ENCODE measurements at regions not wholly inside any gene's neighbourhood (a gene's known extent, or its start where the extent isn't known, plus 50 kb on each side); places are given as distances from the start of the nearest gene placed in this dataset.
"Not testable (repeated sequence)": the region's sequence is repeated elsewhere in the genome, so short reads cannot be mapped to it uniquely, and the experiment has no call there.

DNA sequence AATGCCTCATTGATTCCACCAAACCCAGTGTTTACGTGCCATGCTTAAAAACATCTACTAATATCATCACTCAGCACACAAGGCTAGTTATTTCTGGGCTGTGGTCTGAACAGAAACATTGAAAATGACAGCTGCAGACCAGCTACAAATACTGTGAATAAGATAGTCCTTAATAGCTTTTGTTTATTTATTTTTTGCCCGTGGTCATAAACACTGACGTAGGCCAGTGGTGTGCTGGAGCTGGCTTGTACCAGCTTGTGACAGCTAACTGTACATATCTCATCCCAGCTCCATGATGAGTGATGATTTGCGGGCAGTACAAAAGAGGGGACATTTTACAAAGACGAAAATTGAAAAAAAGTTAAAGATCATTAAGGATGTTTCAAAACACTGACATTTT is 1057.0 kb downstream of the EPHA7 start:
- no peak for DNase-seq

- DNase-seq: no peak
These were observed 1057.4 kb downstream of the EPHA7 start for GRCh38 chr6:92361990-92362389.

DNA sequence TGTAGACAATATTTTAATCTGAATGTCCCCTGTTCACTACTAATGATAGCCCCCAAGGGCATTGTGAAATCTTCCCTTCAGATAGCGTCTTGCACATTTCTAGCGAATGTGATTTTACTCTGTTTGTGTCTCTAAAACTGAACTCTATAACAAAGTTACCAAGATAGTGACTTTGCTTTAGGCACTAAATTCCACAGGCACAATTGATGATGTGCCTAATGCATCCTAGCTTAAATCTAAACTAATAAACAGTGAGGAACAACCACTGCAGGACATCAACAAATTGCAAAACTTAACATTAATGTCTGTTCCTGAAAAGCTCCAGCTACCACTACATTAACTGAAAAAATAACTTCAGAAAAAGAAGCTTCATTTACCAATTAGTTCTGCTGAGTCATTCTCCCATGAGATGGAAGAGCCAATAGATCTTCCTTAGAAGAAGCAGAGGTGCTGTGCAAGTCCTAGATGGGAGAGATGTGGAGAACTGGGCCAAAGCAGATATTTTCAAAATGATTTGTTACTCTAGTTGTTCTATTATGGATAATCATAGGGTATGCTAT is 1065.0 kb downstream of the EPHA7 start:
- DNase-seq: no peak

DNA sequence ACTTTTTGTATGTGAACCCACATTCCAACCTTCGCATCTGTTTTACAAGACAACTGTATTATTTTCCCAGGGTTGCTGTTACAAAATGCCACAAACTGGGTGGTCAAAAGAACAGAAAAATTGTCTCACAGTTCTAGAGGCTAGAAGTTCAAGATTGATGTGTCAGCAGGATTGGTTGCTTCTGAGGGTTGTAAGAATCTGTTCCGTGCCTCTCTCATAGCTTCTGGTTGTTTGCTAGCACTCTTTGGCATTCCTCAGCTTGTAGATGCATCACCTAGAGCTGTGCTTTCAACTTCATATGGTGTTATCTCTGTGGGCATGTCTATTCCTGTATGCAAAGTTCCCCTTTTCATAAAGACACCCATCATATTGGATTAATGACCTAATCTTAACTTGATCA is 1067.2 kb downstream of the EPHA7 start:
- no peak for DNase-seq

GRCh38 chr6:92341201-92341600 is 1078.2 kb downstream of the EPHA7 start:
- DNase-seq: no peak

- DNase-seq: no peak
These were observed 1079.3 kb downstream of the EPHA7 start for GRCh38 chr6:92339936-92340640.

GRCh38 chr6:92337571-92337970 is 1081.8 kb downstream of the EPHA7 start:
- DNase-seq: no peak

DNA sequence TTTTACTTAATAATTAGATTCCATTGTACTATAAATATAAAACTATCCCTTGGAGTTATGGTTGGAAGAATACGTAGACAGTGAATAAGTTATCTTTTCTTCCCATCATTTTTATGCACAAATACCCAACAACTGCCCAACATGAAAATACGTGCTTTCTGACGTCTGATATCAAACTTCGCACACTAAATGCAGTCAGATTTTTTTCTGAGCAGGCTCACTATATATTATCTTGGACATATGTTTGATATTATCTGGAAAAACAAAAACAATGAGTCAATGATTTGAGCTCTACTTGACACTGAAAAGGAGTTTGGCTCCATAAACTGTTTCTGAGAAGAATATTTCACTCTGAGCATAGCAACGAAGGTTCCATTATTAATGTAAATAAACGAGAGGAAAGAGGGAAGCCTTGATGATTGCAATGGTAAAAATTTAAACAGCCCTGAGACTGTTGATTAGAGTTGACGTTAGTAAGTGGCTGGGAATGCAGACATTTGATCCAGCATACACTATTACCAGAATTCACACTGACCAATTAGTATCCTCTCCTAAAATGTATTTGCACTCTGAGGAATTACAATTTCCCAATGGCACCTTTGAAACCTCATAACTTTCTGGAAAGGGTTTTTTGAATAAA is 1090.0 kb downstream of the EPHA7 start:
- DNase-seq: no peak

DNA sequence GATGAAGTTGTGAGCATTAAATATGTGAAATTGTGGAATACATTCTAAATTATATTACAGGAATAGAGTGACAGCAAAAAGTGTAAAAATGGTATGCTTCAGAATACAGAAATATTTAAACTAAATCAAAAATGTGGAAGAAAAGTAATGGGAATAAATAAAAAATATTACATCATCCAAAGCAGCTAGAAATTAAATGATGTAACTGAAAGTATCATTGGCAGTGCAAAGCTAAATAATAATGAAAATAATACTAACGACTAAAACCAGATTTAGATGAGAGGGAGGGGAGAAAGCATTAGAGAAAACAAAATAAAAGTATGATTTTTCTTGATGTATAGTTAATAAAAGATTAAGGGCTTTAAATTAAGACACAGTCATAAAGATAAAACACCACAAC is 1104.0 kb downstream of the EPHA7 start:
- DNase-seq: no peak

GRCh38 chr6:92297101-92297500 is 1122.3 kb downstream of the EPHA7 start:
- no peak for DNase-seq

DNA sequence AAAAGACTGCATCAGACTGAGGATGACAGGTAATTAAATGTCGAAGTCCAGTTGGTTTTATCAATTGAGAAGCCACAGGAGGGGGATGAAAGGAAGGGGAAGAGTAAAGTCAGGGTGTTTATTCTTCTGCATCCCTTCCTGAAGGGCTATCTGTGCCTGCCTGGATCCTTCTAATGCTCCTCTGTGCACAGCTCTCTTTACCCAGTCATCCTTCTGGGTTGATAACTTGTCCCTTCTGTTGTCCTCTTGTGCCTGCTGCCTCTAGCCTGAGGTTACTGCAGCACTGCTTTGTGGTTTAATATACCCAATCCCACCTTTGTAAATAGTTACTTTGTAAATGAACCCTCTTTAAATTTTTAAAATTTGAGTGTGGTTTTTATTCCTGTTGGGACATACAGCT is 1127.3 kb downstream of the EPHA7 start:
- no peak for DNase-seq

GRCh38 chr6:92289831-92290230 is 1129.5 kb downstream of the EPHA7 start:
- no peak for DNase-seq

- no peak for DNase-seq
These were observed 1137.7 kb downstream of the EPHA7 start for GRCh38 chr6:92281571-92282076.

DNA sequence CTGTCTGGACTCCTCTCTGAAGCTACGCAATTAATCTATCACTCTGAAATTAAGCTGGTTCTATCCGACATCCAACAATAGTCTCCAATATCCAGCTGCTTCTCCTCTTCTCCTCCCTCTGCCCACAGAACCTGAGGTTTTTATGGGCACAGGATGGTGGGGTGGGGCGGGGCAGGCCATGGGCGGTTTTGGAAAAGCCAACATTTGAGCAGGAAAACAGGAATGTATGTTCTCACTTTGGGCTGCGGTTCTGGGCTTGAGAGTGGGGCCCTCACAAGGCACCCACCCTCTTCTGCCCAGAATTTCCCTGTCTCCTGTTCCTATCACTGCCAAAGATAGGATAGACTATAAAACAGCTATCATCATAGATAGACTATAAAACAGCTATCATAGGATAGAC is 1144.2 kb downstream of the EPHA7 start:
- DNase-seq: no peak

- DNase-seq: no peak
These were observed 1144.8 kb downstream of the EPHA7 start for GRCh38 chr6:92274588-92274987.

DNA sequence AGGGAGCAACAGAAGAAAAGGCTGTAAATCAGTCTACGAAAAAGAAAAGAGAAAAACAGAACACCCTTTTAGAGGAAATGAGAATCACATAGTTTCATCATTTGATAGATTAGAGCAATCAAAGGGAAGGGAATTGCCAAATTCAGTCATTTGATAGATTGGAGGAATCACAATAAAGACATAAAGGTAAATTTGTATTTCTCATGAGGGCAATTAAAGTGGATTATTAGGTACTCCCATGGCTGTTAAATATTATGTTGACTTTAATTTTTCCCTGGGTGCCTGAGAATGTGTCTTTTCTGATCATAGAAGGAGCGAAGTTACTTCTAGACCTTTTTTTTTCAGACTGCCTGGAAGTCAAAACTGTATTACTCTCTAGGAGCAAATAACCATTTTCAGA is 1145.7 kb downstream of the EPHA7 start:
- no peak for DNase-seq

DNA sequence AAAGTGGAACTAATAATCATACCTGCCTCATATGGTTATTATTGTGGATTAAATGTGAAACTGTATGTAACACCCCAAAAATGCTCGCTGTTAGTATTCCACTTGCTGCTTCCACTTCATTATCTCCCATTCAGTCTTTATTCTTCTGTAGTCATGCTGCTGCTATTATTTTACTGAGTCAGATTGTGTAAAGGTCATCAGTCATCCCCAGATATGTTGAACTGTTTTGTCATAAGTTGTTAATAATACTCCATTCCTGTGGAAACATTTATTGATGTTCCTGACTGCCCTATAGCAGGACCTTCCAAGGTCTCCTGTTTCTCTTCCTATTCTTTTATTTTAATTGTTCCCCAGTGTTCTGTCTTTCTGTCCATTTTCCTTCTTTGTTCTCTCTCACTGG is 1148.3 kb downstream of the EPHA7 start:
- no peak for DNase-seq

GRCh38 chr6:92270365-92270764 is 1149.0 kb downstream of the EPHA7 start:
- DNase-seq: no peak

GRCh38 chr6:92267335-92267734 is 1152.0 kb downstream of the EPHA7 start:
- no peak for DNase-seq

GRCh38 chr6:92263864-92264263 is 1155.5 kb downstream of the EPHA7 start:
- no peak for DNase-seq

DNA sequence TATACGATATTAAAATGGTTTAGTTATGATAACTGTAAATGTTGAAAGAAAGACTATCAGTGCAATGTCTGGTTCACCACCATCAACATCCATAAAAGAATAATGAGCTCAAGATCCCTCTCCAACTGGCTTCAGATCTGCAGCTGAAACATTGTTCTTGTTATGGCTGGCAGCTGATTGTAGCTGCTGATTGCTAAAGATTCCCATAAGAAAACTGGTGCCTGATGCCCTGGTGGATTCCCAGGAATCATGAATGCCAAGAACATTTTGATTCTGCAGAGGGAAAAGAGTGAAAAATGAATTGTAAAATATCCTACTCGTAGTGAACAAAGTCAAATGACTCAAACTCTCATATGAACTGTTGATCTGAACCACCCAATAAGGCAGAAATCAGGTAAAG is 1160.2 kb downstream of the EPHA7 start:
- DNase-seq: no peak

GRCh38 chr6:92243315-92243714 is 1176.0 kb downstream of the EPHA7 start:
- DNase-seq: no peak

DNA sequence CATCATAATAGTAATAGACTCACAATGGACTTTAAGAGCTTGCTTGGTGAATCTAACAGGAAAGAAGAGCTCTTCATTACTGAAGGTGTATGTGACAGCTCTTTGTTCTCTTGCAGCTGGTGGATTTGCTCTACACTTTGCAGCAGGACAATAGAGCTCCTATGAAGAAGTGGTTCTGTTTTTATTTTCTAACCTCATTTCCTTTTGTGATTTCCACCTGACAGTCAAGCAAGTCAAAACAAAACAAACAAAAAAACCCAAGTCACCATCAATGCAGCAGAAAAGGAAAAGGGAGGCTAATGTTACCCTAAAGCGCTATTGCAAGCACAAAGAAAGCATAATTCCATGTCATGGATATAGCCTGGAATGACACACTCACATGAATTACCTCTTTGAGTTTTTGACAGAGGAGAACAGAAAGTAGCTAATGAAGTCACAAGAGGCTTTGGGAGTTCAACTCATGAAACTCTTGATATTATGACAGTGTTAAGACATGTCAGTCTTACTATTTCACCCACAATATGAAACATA is 1188.1 kb downstream of the EPHA7 start:
- peak; percentile 78 for DNase-seq

- not testable (repeated sequence) for DNase-seq
These were observed 1199.4 kb downstream of the EPHA7 start for GRCh38 chr6:92219987-92220386.

Measured in NCI-H774 (cell line).